GM21619 (cell line): ENCODE measurements at regions not wholly inside any gene's neighbourhood (a gene's known extent, or its start where the extent isn't known, plus 50 kb on each side); places are given as distances from the start of the nearest gene placed in this dataset.
"Not testable (repeated sequence)": the region's sequence is repeated elsewhere in the genome, so short reads cannot be mapped to it uniquely, and the experiment has no call there.

ENCODE experiments used
- ATAC-seq: cut with Tn5 transposase; IDR thresholded peaks from one replicate; pipeline ENCODE4 v1.9.1; 2021; ENCODE audit not compliant: unreplicated experiment

DNA sequence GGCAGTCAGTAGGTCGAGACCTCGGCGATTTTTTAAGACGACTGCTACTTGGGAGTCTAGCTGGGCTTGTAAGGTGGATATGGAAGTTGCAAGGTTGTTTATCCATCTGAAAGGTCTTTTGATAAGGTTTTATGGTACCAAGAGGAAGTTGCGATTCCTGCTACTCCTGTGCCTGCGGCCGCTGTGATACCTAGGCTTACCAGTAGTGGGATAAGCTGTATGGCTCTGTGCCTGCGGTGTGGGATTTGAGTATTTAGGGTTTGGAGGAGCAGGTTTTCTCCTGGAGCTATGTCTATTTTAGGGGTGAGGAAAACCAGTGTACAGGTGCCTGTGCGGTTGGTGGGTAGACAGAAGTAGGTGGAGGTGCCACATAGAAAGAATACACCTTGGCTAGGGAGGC lies 1059.8 kb downstream of the SI start:
- no peak for ATAC-seq

DNA sequence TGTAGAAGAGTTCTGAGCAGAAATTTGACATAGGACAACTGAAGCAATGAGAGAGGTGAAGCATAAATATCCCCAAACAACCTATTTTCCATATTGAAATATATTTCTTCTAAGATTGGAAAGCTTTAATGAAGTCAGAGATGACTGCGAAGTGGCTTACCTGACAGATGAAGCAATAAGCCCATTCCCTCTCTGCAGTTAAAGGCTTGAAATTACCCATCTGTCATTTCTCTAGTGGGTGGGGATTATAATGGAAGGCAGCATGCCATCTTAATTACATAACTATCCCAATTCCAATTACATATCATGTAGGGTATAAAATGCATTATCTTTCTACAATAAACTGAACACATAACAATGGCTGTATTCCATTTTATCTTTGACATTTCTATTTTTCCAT lies 1070.5 kb downstream of the SI start:
- no peak for ATAC-seq

DNA sequence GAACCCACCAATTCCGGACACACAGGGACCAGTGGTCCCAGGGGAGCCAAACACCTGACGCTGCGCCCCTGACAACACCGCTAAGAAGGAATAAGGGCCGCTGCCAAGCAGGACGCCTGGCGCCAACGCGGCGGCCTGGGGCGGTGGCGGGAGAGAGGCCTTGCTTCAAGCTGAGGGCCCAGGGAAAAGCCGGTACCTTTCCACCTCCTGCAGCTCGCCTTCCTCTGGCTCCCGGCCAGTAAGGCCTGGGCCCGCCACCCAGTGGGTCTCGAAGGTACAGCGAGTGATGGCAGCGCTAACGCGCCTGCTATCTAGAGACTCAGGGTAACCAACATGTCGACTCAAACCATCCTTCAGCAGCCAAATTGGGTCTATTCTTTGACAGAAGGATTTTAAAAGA lies 1074.1 kb downstream of the SI start:
- ATAC-seq, result no peak

DNA sequence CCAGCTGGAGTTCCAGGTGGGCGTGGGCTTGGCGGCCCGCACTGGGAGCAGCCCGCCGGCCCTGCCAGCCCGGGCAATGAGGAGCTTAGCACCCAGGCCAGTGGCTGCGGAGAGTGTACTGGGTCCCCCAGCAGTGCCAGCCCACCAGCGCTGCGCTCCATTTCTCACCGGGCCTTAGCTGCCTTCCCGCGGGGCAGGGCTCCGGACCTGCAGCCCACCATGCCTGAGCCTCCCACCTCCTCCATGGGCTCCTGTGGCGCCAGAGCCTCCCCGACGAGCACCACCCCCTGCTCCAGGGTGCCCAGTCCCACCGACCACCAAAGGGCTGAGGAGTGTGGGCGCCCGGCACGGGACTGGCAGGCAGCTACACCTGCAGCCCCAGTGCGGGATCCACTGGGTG lies 1075.3 kb downstream of the SI start:
- not testable (repeated sequence) for ATAC-seq

DNA sequence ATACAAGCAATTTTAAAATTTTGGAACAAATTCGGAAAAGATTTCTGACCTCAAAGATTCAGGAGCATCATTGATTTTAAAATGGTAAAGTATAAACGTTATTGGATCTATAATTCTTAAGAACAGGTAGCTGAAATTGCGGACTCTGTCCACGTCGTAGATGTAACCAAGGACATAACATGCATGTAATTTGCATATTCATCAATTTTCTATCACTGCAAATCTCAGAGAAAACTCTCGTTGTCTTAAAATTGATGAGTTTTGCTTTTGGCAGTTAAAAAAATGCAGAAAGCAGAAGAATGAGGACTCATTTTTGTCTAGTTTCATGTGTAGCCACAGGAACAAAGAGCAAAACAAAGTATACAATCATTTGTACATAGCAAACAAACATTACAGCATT lies 1094.4 kb downstream of the SI start:
- no peak for ATAC-seq

DNA sequence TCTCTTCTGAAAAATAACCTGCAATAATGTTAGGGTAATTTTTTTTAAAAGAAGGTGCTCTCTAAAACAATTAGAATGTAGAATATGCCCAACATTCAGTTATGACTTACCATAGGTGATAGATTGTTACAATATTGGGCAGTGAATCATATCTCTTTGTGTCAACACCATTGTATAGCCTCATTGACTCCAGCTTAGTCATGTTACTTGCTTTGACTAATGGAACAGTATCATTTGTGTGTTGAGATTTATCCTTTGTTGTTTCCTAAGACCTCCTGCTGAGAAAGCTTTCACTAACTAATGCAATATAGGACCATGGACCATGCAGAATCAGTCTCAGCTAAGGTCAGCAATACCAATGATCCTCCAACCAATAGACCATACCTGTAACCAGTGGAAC lies 1106.4 kb downstream of the SI start:
- ATAC-seq, result no peak

DNA sequence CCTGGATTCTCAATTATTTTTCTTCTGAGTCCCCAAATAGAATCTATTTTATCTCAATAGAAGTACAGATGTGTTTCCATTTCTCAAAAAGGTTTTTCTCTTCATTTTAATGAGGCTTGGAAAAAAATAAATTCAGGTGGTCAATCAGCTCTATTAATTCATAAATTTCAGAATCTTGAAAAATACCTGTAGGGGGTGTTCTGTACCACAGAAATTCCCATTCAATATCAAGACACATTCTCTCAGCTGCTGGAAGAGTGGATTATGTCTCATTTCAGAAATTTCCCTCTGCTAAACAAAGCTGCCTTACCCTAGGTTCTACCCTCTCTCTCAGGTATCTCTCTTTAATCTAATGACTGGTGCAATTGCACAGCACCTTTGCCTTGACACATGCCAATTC lies 1121.2 kb downstream of the SI start:
- no peak for ATAC-seq

DNA sequence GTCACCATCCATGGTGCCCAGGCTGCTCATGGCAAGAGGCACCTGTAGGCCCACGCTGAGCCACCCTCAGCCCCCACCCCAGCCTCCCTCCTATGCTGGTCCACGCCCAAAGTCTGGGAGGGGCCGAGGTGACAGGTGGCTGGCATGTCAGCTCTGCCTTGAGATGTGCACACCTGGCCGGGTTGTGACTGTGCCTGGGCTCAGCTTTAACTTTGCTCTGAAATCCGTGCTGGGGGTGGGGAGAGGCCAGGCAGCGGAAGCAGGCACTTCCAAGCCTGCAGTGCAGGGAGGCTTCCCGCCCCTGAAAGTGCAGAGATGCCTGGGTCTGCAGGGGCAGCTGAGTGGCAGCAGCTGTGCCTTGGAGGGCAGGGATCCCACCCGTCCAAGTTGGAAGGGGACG lies 1124.8 kb downstream of the SI start:
- no peak for ATAC-seq

DNA sequence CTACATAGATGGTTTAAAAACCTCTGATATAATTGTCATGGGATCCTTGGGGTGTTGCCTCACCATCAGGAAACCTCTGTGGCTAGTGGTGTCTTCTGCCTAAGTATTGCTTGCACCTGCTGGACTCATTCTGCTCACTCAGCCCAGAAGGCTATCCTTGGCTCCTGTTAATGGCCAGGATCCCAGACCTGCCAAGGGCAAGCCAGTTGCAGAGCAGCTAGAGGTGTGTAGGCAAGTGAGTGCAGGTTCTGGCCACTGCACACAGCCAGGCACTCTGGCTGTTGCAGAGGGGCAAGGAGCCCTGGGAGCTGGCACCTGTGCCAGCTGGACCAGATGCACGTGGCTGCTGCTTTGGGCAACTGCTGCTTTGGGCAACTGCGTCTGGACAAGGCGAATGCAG lies 1125.8 kb downstream of the SI start:
- no peak for ATAC-seq

DNA sequence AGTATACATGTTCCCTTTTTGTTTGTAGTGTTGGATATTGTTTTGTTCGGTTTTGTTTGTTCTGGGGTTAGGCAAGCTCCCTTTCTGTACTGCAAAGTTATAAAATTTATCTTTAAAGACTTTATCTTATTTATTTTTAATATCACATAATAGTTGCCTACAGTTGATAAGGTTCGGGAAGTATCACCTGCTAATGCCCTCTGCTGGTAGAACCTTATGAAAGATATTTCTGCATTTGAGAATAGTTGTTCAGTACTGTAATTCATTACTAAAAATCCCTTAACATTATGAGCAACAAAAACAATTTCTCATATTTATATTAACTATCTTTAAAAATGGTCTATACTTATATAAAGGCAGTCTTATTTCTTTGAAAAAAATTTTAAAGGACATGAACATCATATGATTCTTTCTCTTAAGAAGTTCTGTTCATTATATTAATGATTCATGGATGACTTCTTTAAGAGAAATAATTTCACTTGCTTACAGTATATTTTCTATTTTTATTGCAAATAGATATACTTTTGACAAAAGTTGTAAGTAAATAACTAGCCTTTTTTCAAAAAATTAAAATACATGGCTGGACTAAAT lies 1126.8 kb downstream of the SI start:
- ATAC-seq, result no peak

DNA sequence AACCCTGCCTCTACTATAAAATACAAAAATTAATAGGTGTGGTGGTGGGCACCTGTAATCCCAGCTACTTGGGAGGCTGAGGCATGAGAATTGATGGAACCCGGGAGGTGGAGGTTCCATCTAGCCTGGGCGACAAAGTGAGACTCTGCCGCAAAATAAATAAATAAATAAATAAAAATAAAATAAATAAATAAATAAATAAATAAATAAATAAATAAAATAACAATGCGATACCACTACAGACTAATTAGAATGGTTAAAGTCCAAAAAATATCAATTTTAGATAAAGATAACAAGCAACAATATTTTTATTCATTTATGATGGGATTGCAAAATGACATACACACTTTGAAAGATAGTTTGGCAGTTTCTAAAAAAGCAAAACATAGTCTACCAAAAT lies 1131.5 kb downstream of the SI start:
- no peak for ATAC-seq

DNA sequence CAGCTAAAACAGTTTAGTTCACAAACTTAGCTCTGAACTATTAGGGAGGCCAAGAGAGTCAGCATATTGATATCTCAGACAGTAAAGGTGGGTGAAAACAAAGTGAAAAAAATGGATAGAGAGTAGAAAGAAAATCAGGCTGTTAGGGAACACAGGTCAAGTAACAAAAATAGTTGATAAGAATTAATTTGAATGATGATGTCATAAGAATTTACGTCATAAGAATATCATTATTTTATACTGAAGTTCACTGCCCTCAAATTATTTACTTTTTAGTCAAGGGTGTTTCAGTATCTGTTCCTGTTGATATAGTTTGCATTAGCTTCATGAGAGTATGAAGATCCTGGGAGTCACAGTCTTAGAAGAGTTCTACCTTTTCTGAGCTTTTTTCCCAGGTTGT lies 1134.6 kb downstream of the SI start:
- no peak for ATAC-seq

DNA sequence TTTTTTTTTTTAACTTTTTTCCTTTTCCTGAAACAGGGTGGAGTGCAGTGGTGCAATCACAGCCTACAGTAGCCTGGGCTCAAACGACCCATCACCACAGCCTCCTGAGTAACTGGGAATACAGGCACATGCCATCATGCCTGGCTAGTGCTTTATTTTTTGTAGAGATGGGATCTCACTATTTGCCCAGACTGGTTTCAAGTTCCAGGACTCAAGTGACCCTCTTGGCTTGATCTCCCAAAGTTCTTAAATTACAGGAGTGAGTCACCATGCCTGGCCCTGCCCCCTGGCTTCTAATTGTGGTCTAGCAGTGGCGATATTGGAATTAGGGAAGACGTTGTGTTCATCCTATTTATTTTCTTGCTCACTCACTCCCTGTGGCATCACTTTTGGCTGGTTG lies 1138.4 kb downstream of the SI start:
- no peak for ATAC-seq

DNA sequence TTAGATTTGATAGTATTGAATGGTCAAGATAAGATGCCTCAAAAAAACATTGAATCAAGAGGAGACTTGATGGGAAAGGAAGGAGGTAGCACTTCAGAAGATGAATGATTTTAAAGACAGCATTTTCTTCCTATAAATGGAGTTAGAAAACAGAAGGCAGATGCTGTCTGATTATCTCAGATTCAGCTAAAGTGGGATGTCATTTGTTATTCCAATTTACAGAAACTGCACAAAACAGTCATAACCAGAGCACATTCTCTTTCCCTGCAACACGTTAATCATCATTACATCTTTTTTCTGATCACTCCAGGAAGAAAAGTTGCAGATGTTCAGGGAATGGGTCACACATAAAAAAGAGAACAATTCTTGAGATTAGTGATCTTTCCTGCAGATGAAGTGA lies 1141.8 kb downstream of the SI start:
- ATAC-seq, result no peak

DNA sequence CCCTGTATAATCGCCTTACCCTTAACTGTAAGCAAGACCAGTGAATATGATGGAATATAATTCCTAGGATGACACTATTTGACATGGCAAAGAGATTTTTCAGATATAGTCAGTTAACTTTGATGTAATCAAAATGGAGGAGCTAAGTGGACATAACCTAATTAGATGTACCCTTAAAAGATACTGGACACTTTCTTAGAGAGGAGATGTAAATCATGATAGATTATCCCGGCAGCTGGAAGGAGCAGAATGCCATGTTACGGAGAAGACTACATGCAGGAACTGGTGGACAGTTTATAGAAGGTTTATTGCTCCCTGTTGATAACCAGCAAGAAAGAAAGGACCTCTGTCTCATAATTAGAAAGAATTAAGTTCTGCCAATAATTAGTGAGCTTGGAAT lies 1142.9 kb downstream of the SI start:
- no peak for ATAC-seq

DNA sequence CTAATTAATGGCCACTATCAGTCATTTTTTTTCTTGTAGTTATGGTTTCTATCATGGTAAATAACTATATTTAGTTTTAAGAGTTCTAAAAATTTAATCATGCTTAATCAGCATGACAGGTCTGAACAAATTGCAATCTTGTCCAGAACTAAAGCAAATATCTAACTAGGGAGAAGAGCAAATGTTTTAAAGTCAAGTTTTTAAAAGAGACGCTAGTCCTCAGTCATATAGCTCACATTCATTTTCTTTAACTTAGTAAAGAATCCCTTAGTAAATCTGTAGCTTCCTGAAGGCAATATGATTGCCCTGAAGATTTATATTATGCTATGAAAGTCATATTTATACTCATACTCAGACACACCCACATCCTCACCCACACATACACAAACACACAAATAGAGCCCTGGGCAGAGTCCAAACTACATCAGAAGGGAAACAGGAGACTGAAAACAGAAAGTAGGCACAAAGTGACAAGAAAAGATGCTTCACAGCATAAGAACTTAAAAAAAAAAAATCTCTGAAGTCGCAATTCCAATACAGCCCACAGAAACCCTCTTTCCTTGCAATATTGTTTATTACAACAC lies 1149.1 kb downstream of the SI start:
- ATAC-seq, result no peak

DNA sequence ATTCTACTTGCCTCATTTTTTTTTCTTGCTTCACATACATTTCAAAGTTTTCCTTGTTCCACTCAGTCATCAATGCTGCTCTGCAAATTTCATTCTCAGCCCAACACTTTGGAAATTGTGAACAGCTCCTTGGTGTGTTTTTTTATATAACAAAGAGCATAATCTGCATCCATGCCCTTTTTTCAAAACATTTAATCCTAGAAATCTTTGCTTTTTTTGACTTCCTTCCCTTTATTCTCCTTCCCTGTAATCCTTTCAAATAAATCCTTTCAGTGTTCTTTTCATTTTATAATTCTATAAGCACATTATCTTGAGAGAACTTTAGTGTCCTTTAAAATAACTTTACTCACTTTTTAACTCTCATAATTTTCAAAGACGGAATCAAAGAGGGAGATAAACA lies 1150.8 kb downstream of the SI start:
- ATAC-seq, result no peak

DNA sequence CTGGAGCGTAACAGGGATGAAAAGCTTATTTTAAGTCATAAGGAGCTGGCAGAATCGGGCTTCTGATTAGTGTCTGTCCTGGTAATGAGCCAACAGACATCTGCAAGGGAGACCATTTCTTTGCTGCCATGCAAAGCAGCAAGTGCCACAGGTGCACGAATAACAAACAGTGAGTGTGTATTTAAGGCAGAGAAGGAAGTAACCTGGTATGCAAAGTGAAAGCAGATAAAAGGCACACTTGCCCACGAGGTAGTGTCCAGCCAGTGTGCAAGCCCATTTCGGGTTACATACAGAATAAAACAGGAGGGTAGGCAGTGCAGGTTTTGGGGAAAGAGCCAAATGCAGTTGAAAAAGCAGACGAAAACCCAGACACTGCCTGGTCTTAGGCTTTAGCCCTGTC lies 1153.7 kb downstream of the SI start:
- no peak for ATAC-seq

DNA sequence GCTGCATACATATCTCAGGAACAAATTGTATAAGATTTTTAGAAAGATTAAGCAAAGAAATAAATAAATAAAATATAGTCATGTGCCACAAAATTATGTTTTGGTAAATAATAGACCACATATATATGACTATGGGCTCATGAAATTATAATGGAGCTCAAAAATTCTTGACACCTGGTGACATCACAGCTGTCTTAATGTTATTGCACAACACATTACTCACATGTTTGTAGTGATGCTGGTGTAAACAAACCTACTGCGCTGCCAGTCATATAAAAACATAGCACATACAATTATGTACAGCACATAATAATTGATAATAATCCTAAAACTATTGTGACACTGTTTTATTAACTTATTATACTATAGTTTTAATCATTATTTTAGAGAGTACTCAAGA lies 1159.1 kb downstream of the SI start:
- no peak for ATAC-seq

DNA sequence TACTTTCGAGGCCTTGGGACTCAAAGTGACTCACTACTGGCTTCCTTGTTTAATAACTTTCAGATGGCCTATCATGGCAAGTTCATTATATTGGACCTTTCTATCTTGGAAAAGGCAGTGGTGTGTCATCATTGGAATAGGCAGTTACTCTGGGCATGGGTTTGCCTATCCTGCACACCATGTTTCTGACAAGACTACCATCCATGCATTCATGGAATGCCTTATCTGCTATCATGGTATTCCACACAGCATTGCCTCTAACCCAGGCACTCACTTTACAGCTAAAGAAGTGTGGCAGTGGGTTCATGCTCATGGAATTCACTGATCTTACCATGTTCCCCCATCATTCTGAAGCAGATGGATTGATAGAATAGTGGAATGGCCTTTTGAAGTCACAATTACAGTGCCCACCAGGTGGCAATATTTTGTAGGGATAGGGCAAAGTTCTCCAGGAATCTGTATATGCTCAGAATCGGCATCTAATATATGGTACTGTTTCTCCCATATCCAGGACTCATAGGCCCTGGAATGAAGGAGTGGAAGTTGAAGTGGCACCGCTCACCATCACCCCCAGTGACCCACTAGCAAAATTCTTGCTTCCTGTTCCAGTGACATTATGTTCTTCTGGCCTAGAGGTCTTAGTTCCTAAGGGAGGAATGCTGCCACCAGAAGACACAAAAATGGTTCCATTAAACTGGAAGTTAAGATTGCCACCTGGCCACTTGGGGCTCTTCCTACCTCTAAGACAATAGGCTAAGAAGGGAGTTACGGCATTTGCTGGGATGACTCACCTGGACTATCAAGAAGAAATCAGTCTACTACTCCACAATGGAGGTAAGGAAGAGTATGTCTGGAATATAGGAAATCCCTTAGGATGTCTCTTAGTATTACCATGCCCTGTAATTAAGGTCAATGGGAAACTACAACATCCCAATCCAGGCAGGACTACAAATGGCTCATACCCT lies 1161.4 kb downstream of the SI start:
- ATAC-seq, result no peak

DNA sequence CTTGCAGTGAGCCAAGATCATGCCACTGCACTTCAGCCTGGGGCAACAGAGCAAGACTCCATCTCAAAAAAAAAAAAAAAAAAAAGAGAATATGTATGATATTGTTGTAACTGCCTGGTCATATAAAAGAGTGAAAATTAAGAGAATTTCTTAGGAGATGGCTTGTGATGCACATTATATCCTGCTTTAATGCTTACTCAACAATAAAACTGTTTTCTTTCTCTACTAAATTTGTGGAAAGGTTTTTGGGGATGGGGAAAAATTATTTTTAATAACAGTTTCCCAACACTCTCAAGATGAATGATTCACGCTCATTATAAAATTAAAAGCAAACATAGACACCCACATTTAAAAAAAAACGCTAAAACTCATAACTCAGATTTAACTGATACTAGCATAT lies 1163.0 kb downstream of the SI start:
- ATAC-seq, result no peak

DNA sequence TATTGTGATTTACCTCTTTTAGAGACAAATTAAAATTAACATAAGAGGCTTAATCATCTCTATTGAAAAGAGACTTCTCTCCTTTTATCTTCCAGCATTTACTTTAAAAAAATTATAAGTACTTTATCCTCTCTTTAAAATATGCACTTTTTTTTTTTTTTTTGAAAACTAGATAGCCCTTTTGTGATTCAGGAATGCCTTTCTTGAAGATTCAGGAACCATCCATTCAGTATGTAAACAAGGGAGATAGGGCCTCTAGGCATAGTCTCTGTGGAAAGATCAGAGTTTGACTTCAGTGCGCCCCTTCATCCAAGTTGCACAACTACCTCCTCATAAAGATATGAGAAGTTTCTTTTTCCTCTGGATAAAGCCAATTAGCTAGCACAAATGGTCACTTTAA lies 1163.7 kb downstream of the SI start:
- ATAC-seq, result no peak
